IMR-90 (cell line): ENCODE measurements at regions not wholly inside any gene's neighbourhood (a gene's known extent, or its start where the extent isn't known, plus 50 kb on each side); places are given as distances from the start of the nearest gene placed in this dataset.

ENCODE experiments used
- BHLHE40 ChIP-seq: fragments of 150-350 bp; IDR thresholded peaks from 2 replicates; pipeline ENCODE4 v1.6.1; 2016; ENCODE audit warnings: mild to moderate bottlenecking, low read depth, low read length
- CTCF ChIP-seq: conservative IDR thresholded peaks from 2 replicates; pipeline ENCODE4 v1.5.1; 2012; ENCODE audit warnings: mild to moderate bottlenecking, low read depth, low read length, improper control_type of control experiment
- ELK1 ChIP-seq: fragments of 150-350 bp; IDR thresholded peaks from 2 replicates; pipeline ENCODE4 v1.6.1; 2016; ENCODE audit warnings: low read depth, mild to moderate bottlenecking, low read length, moderate library complexity, borderline replicate concordance
- MAZ ChIP-seq: IDR thresholded peaks from 2 replicates; pipeline ENCODE4 v1.6.1; 2012; ENCODE audit warnings: low read depth, mild to moderate bottlenecking, low read length, improper control_type of control experiment, moderate library complexity, borderline replicate concordance
- POLR2A ChIP-seq: IDR thresholded peaks from 2 replicates; pipeline ENCODE4 v1.6.1; 2012; ENCODE audit warnings: mild to moderate bottlenecking, low read depth, low read length
- RAD21 ChIP-seq: IDR thresholded peaks from 2 replicates; pipeline ENCODE4 v1.6.1; 2012; ENCODE audit warnings: low read length, improper control_type of control experiment
- RFX5 ChIP-seq: IDR thresholded peaks from 2 replicates; pipeline ENCODE4 v1.8.0; 2012; ENCODE audit warnings: low read depth, mild to moderate bottlenecking, low read length, moderate library complexity
- SMC3 ChIP-seq: fragments of 150-350 bp; IDR thresholded peaks from 2 replicates; pipeline ENCODE4 v1.6.1; 2016; ENCODE audit warnings: low read depth, mild to moderate bottlenecking, antibody characterized with exemption, low read length, moderate library complexity
- USF2 ChIP-seq: fragments of 150-350 bp; IDR thresholded peaks from 2 replicates; pipeline ENCODE4 v1.6.1; 2017; ENCODE audit warnings: mild to moderate bottlenecking, antibody characterized with exemption, low read length, low read depth

- no peak for TF ChIP-seq ELK1
- TF ChIP-seq CTCF = no peak
- TF ChIP-seq RAD21 = no peak
- no peak for TF ChIP-seq POLR2A
- no peak for TF ChIP-seq MAZ
- no peak for TF ChIP-seq BHLHE40
- TF ChIP-seq RFX5 = no peak
- TF ChIP-seq USF2 = no peak
- no peak for TF ChIP-seq SMC3
These were observed 1323.7 kb downstream of the GRIK2 start for GRCh38 chr6:102717252-102717651.
